Ammon's horn (tissue), 1 donor: ENCODE measurements at regions not wholly inside any gene's neighbourhood (a gene's known extent, or its start where the extent isn't known, plus 50 kb on each side); places are given as distances from the start of the nearest gene placed in this dataset.
"Not testable (repeated sequence)": the region's sequence is repeated elsewhere in the genome, so short reads cannot be mapped to it uniquely, and the experiment has no call there.

Experiments
- DNase-seq: peaks from one replicate; pipeline ENCODE4 v3.0.0-alpha.2; 2016; ENCODE audit warnings: low spot score

- no peak for DNase-seq
These were observed 148.3 kb upstream of the SOX14 start for GRCh38 chr3:137615659-137616418.

GRCh38 chr3:137641879-137642704 lies 122.0 kb upstream of the SOX14 start:
- no peak for DNase-seq

GRCh38 chr3:137642831-137643230 lies 121.3 kb upstream of the SOX14 start:
- peak; percentile 25 for DNase-seq

- no peak for DNase-seq
These were observed 116.9 kb upstream of the SOX14 start for GRCh38 chr3:137647179-137647578.

GRCh38 chr3:137669519-137670060 lies 94.5 kb upstream of the SOX14 start:
- no peak for DNase-seq

- DNase-seq: no peak
These were observed 76.8 kb upstream of the SOX14 start for GRCh38 chr3:137687181-137687879.

- DNase-seq: peak; percentile 20
These were observed 71.2 kb upstream of the SOX14 start for GRCh38 chr3:137692803-137693431.

- DNase-seq: no peak
These were observed 70.3 kb upstream of the SOX14 start for GRCh38 chr3:137693791-137694190.

- no peak for DNase-seq
These were observed 69.3 kb upstream of the SOX14 start for GRCh38 chr3:137694836-137695235.

GRCh38 chr3:137695351-137695750 lies 68.8 kb upstream of the SOX14 start:
- no peak for DNase-seq

GRCh38 chr3:137709011-137709601 lies 55.0 kb upstream of the SOX14 start:
- no peak for DNase-seq

- DNase-seq: not testable (repeated sequence)
These were observed 50.1 kb upstream of the SOX14 start for GRCh38 chr3:137713965-137714364.
